ENCODE measurements at regions not wholly inside any gene's neighbourhood (a gene's known extent, or its start where the extent isn't known, plus 50 kb on each side); places are given as distances from the start of the nearest gene placed in this dataset.

DNA sequence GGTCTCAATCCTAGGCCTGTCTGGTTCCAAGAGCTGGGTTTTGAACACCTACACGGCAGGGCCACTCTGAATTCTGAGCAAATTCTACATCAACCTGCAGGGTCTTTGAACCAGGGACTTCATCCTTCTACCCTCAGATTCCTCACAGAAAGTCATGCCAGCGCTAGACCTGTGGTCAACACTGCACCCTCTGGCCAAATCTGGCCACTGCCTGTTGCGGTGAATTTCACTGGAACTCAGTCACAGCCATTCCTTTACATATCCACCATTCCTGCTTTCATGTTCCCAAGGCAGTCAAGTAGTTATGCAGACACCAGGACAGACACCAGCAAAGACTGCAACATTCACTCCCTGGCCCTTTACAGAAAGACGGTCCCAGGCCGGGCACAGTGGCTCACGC lies 144.6 kb downstream of the C16orf95 start:
- no peak for TF ChIP-seq EZH2 (IDR thresholded peaks at IDR 0.05; ENCODE audit: insufficient read depth, low read length)
- TF ChIP-seq, protein P1, sequence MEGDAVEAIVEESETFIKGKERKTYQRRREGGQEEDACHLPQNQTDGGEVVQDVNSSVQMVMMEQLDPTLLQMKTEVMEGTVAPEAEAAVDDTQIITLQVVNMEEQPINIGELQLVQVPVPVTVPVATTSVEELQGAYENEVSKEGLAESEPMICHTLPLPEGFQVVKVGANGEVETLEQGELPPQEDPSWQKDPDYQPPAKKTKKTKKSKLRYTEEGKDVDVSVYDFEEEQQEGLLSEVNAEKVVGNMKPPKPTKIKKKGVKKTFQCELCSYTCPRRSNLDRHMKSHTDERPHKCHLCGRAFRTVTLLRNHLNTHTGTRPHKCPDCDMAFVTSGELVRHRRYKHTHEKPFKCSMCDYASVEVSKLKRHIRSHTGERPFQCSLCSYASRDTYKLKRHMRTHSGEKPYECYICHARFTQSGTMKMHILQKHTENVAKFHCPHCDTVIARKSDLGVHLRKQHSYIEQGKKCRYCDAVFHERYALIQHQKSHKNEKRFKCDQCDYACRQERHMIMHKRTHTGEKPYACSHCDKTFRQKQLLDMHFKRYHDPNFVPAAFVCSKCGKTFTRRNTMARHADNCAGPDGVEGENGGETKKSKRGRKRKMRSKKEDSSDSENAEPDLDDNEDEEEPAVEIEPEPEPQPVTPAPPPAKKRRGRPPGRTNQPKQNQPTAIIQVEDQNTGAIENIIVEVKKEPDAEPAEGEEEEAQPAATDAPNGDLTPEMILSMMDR (IDR thresholded peaks at IDR 0.05; ENCODE audit: insufficient read depth, low read depth, low read length), result peak; percentile 15

Measured in astrocyte (in vitro differentiated cells and primary cell).